Fibroblast of pulmonary artery (primary cell): ENCODE measurements at regions not wholly inside any gene's neighbourhood (a gene's known extent, or its start where the extent isn't known, plus 50 kb on each side); places are given as distances from the start of the nearest gene placed in this dataset.

Experiments used
- DNase-seq: peaks from one replicate; pipeline ENCODE4 v3.0.0-alpha.2; 2010; ENCODE audit warnings: low read depth
- H3K4me3 ChIP-seq: replicated peaks from 2 replicates; pipeline ENCODE4 v1.5.1; 2011; ENCODE audit warnings: low read depth, mild to moderate bottlenecking, control low read depth, low read length, moderate library complexity
- CTCF ChIP-seq: IDR thresholded peaks from 2 replicates; pipeline ENCODE4 v1.5.1; 2011; ENCODE audit warnings: mild to moderate bottlenecking, control low read depth, low read length, inconsistent platforms; ENCODE audit errors: missing control alignments

- no peak for TF ChIP-seq CTCF
- DNase-seq, result no peak
- no peak overlapping the region for H3K4me3 ChIP-seq
Observed at GRCh38 chr7:124680304-124680703, 85.3 kb downstream of the GPR37 start.

GRCh38 chr7:124679586-124680225 is 85.9 kb downstream of the GPR37 start:
- no peak overlapping the region for H3K4me3 ChIP-seq
- TF ChIP-seq CTCF, result no peak
- no peak for DNase-seq

GRCh38 chr7:124679146-124679545 is 86.4 kb downstream of the GPR37 start:
- no peak for DNase-seq
- no peak for TF ChIP-seq CTCF

GRCh38 chr7:124674451-124674850 is 91.1 kb downstream of the GPR37 start:
- DNase-seq, result no peak
- no peak overlapping the region for H3K4me3 ChIP-seq
- TF ChIP-seq CTCF, result no peak

More at GRCh38 chr7:124679146-124679545, 86.4 kb downstream of the GPR37 start:
- no peak overlapping the region for H3K4me3 ChIP-seq

GRCh38 chr7:124672011-124672410 is 93.6 kb downstream of the GPR37 start:
- no peak for DNase-seq
- TF ChIP-seq CTCF, result no peak
- no peak overlapping the region for H3K4me3 ChIP-seq

- no peak for TF ChIP-seq CTCF
- H3K4me3 ChIP-seq, result no peak overlapping the region
- DNase-seq, result no peak
Observed at GRCh38 chr7:124667312-124668153, 98.1 kb downstream of the GPR37 start.
